MM.1S (cell line): ENCODE measurements at regions not wholly inside any gene's neighbourhood (a gene's known extent, or its start where the extent isn't known, plus 50 kb on each side); places are given as distances from the start of the nearest gene placed in this dataset.

Source experiments
- CTCF ChIP-seq: fragments of 300-600 bp; sonication (generic); IDR thresholded peaks from 2 replicates; pipeline ENCODE4 v1.5.1; 2016; ENCODE audit warnings: antibody characterized with exemption, low read length, mixed read lengths
- EZH2 ChIP-seq: fragments of 300-600 bp; sonication (generic); optimal IDR thresholded peaks from 2 replicates; pipeline ENCODE3; 2017; ENCODE audit warnings: low read depth, mild to moderate bottlenecking, antibody characterized with exemption, low read length, mixed read lengths
- EZH2phosphoT487 ChIP-seq: fragments of 300-600 bp; sonication (generic); IDR thresholded peaks from 2 replicates; pipeline ENCODE4 v1.6.1; 2018; ENCODE audit warnings: antibody characterized with exemption, low read length

DNA sequence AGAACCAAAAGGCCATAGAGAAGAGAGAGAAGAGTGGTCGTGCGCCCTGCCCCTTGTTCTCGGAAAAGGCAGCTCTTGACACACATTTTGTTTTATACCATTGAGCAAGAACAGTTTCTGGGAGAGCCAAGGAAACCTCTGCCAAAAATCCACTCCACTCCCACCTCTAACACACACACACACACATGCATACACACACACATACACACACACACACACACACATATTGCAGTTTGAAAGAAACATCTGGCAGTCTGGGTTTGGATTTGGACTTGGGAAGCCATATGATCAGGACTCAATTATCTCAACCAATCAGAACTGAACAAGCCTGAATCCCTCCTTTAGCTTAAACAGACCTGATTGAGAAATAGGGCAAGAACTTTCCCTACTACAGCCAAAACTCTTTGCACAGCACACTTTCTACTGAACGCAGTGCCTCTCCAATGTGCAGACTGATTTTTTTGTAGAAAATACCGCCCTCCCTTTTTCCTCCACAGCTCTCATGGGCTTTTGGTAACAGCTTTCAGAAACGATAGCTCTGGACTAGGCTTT is 484.0 kb upstream of the ZWINT start:
- TF ChIP-seq CTCF (no peak), EZH2 (no peak), EZH2phosphoT487 (no peak)
